Esophagus (tissue), 2 donors: ENCODE measurements at regions not wholly inside any gene's neighbourhood (a gene's known extent, or its start where the extent isn't known, plus 50 kb on each side); places are given as distances from the start of the nearest gene placed in this dataset.
"Not testable (repeated sequence)": the region's sequence is repeated elsewhere in the genome, so short reads cannot be mapped to it uniquely, and the experiment has no call there.

Experiments
- H3K27ac ChIP-seq, 2 donors: one replicate each; pipeline ENCODE4 v1.5.1; 2013; ENCODE audit warnings: low read depth in 2 of 2, mild to moderate bottlenecking in 2 of 2, inconsistent platforms in 1 of 2, low read length in 1 of 2, moderate library complexity in 1 of 2
- H3K27me3 ChIP-seq, 2 donors: one replicate each; pipeline ENCODE4 v1.6.1; 2013; ENCODE audit warnings: low read length in 2 of 2, control low read depth in 1 of 2, mild to moderate bottlenecking in 1 of 2; ENCODE audit not compliant: insufficient read depth in 2 of 2, control insufficient read depth in 1 of 2
- H3K36me3 ChIP-seq, 2 donors: one replicate each; pipeline ENCODE4 v1.6.1; 2013; ENCODE audit warnings: low read length in 1 of 2; ENCODE audit not compliant: control insufficient read depth in 2 of 2, insufficient read depth in 2 of 2
- H3K4me1 ChIP-seq, 2 donors: one replicate each; pipeline ENCODE4 v1.6.1; 2013; ENCODE audit warnings: low read length in 1 of 2; ENCODE audit not compliant: control insufficient read depth in 2 of 2, insufficient read depth in 2 of 2
- H3K4me3 ChIP-seq, 2 donors: one replicate each; pipeline ENCODE4 v1.5.1; 2013; ENCODE audit warnings: low read length in 2 of 2, mild to moderate bottlenecking in 2 of 2, low read depth in 1 of 2, moderate library complexity in 1 of 2
- H3K9me3 ChIP-seq, 2 donors: one replicate each; pipeline ENCODE4 v1.6.1; 2013; ENCODE audit warnings: mild to moderate bottlenecking in 2 of 2, low read depth in 1 of 2, low read length in 1 of 2, moderate library complexity in 1 of 2; ENCODE audit not compliant: control insufficient read depth in 2 of 2, insufficient read depth in 1 of 2
- WGBS, 2 donors: extraction: QIAGEN DNeasy Blood & Tissue Kit; methylation state at CpG; one replicate each; pipeline ENCODE4 v1.1.7; 2013; 5-methylcytosine and 5-hydroxymethylcytosine counted together
- donor health status: healthy with polysubstance abuse.
- donor health status: Bipolar disorder and iron deficiency.

GRCh38 chr1:90811444-90811950 is 94.4 kb upstream of the BARHL2 start:
- H3K9me3 ChIP-seq: not testable (repeated sequence)
- WGBS, 2 donors: 66 to 76% methylated on average over 5 of the region's 5 CpGs

GRCh38 chr1:90810681-90811080 is 93.6 kb upstream of the BARHL2 start:
- Histone ChIP-seq H3K27ac (no peak overlapping the region), H3K4me3 (no peak overlapping the region), H3K4me1 (no peaks in the 10 kb centered on the region), H3K27me3 (no peaks in the 10 kb centered on the region), H3K9me3 (no peaks in the 10 kb centered on the region), H3K36me3 (no peaks in the 10 kb centered on the region)
- 92 to 95% methylated on average over 6 of the region's 6 CpGs for WGBS, 2 donors

More at GRCh38 chr1:90811444-90811950, 94.4 kb upstream of the BARHL2 start:
- not testable (repeated sequence) for H3K36me3 ChIP-seq, H3K27ac ChIP-seq, H3K4me1 ChIP-seq, H3K27me3 ChIP-seq, H3K4me3 ChIP-seq

GRCh38 chr1:90809996-90810395 is 92.9 kb upstream of the BARHL2 start:
- H3K27ac ChIP-seq: no peak overlapping the region
- no peaks in the 10 kb centered on the region for H3K4me1 ChIP-seq
- H3K36me3 ChIP-seq: no peaks in the 10 kb centered on the region
- H3K9me3 ChIP-seq: no peaks in the 10 kb centered on the region
- WGBS, 2 donors: 38% methylated on average over 3 of the region's 3 CpGs
- no peaks in the 10 kb centered on the region for H3K27me3 ChIP-seq
- no peak overlapping the region for H3K4me3 ChIP-seq

GRCh38 chr1:90809093-90809492 is 92.0 kb upstream of the BARHL2 start:
- H3K9me3 ChIP-seq: no peaks in the 10 kb centered on the region
- H3K4me3 ChIP-seq: no peak overlapping the region
- H3K27ac ChIP-seq: no peak overlapping the region
- H3K27me3 ChIP-seq: no peaks in the 10 kb centered on the region
- no peaks in the 10 kb centered on the region for H3K4me1 ChIP-seq
- H3K36me3 ChIP-seq: no peaks in the 10 kb centered on the region
- WGBS, 2 donors: 37 to 40% methylated on average over 3 of the region's 3 CpGs

GRCh38 chr1:90807329-90807728 is 90.2 kb upstream of the BARHL2 start:
- H3K27ac ChIP-seq: no peak overlapping the region
- no peaks in the 10 kb centered on the region for H3K36me3 ChIP-seq
- no peak overlapping the region for H3K4me3 ChIP-seq
- no peaks in the 10 kb centered on the region for H3K4me1 ChIP-seq
- H3K27me3 ChIP-seq: no peaks in the 10 kb centered on the region
- no peaks in the 10 kb centered on the region for H3K9me3 ChIP-seq

GRCh38 chr1:90802622-90803021 is 85.5 kb upstream of the BARHL2 start:
- no peaks in the 10 kb centered on the region for H3K9me3 ChIP-seq
- no peaks in the 10 kb centered on the region for H3K4me1 ChIP-seq
- no peak overlapping the region for H3K27ac ChIP-seq
- WGBS, 2 donors: 84 to 96% methylated on average over 1 of the region's 1 CpG
- no peak overlapping the region for H3K4me3 ChIP-seq
- no peaks in the 10 kb centered on the region for H3K27me3 ChIP-seq
- no peaks in the 10 kb centered on the region for H3K36me3 ChIP-seq

GRCh38 chr1:90800012-90800717 is 83.1 kb upstream of the BARHL2 start:
- 28 to 34% methylated on average over 6 of the region's 6 CpGs for WGBS, 2 donors
- no peaks in the 10 kb centered on the region for H3K9me3 ChIP-seq
- no peaks in the 10 kb centered on the region for H3K4me1 ChIP-seq
- H3K27me3 ChIP-seq: no peaks in the 10 kb centered on the region
- H3K27ac ChIP-seq: no peak overlapping the region
- no peak overlapping the region for H3K4me3 ChIP-seq
- no peaks in the 10 kb centered on the region for H3K36me3 ChIP-seq

- Histone ChIP-seq H3K4me1 (no peaks in the 10 kb centered on the region), H3K36me3 (no peaks in the 10 kb centered on the region), H3K9me3 (no peaks in the 10 kb centered on the region), H3K4me3 (no peak overlapping the region), H3K27ac (no peak overlapping the region), H3K27me3 (no peaks in the 10 kb centered on the region)
- WGBS, 2 donors: 83 to 89% methylated on average over 8 of the region's 8 CpGs
Measured at GRCh38 chr1:90799326-90799725, 82.2 kb upstream of the BARHL2 start.

- H3K27me3 ChIP-seq: no peaks in the 10 kb centered on the region
- 60 to 64% methylated on average over 2 of the region's 2 CpGs for WGBS, 2 donors
- no peaks in the 10 kb centered on the region for H3K4me1 ChIP-seq
- H3K27ac ChIP-seq: no peak overlapping the region
- H3K36me3 ChIP-seq: no peaks in the 10 kb centered on the region
- no peaks in the 10 kb centered on the region for H3K9me3 ChIP-seq
- no peak overlapping the region for H3K4me3 ChIP-seq
Measured at GRCh38 chr1:90798883-90799282, 81.8 kb upstream of the BARHL2 start.

- Histone ChIP-seq H3K36me3 (no peaks in the 10 kb centered on the region), H3K27ac (no peak overlapping the region), H3K4me1 (no peaks in the 10 kb centered on the region), H3K9me3 (no peaks in the 10 kb centered on the region), H3K4me3 (no peak overlapping the region), H3K27me3 (no peaks in the 10 kb centered on the region)
- 81% methylated on average over 1 of the region's 1 CpG for WGBS, 2 donors
Measured at GRCh38 chr1:90798344-90798743, 81.2 kb upstream of the BARHL2 start.
